Esophagus squamous epithelium (tissue), 5 donors: ENCODE measurements at regions not wholly inside any gene's neighbourhood (a gene's known extent, or its start where the extent isn't known, plus 50 kb on each side); places are given as distances from the start of the nearest gene placed in this dataset.

Experiments used
- DNase-seq: peaks from one replicate; lab custom pipeline; 2025; lab: John Stamatoyannopoulos, UW
- H3K27ac ChIP-seq, 4 donors: fragments of 200-600 bp; sonication (generic); one replicate each; pipeline ENCODE4 v1.5.1; 2016 to 2019; ENCODE audit warnings: mild to moderate bottlenecking in 1 of 4
- H3K27me3 ChIP-seq, 4 donors: fragments of 200-600 bp; sonication (generic); 1 replicate in 3 of 4; 2 replicates in 1 of 4; pipeline versions ENCODE4 v1.5.1 to v1.6.0; 2017 to 2021; ENCODE audit warnings: antibody characterized with exemption in 1 of 4
- H3K36me3 ChIP-seq, 3 donors: fragments of 200-600 bp; sonication (generic); one replicate each; pipeline ENCODE4 v1.5.1; 2016 to 2019
- H3K4me1 ChIP-seq, 3 donors: fragments of 200-600 bp; sonication (generic); one replicate each; pipeline ENCODE4 v1.5.1; 2017 to 2019
- H3K4me3 ChIP-seq, 4 donors: fragments of 200-600 bp; sonication (generic); 1 replicate in 3 of 4; 2 replicates in 1 of 4; pipeline ENCODE4 v1.5.1; 2016 to 2019; ENCODE audit warnings: mild to moderate bottlenecking in 2 of 4, moderate library complexity in 1 of 4
- H3K9me3 ChIP-seq, 3 donors: fragments of 200-600 bp; sonication (generic); one replicate each; pipeline ENCODE4 v1.5.1; 2016 to 2019
- CTCF ChIP-seq, 6 experiments: fragments of 450-650 bp in 4 of 6; fragments of 200-600 bp in 2 of 6; sonication (generic) in 2 of 6; IDR thresholded peaks; one replicate each; pipeline ENCODE4 v1.5.1; 2016 to 2019; ENCODE audit warnings: antibody characterized with exemption in 6 of 6, mild to moderate bottlenecking in 4 of 6, moderate library complexity in 4 of 6
- POLR2A ChIP-seq, 4 donors: fragments of 450-650 bp; IDR thresholded peaks; one replicate each; pipeline ENCODE4 v1.6.1; 2017; ENCODE audit warnings: antibody characterized with exemption in 4 of 4, mild to moderate bottlenecking in 4 of 4, moderate library complexity in 3 of 4
- WGBS, 2 donors: methylation state at CpG; one replicate each; pipeline ENCODE4 v1.1.5; 2018; 5-methylcytosine and 5-hydroxymethylcytosine counted together
- intact Hi-C: fragments of 100-400 bp; cut with DNase I; formaldehyde crosslinking; loops from one replicate; pipeline ENCODE4 v1.15.0; 2022
- donor health status: DM: yes; HTN: yes; CAD: no.

GRCh38 chr1:212232090-212232489 is 53.1 kb upstream of the PPP2R5A start:
- H3K27me3 ChIP-seq = no peaks in the 10 kb centered on the region
- H3K4me1 ChIP-seq = peaks cover 21 to 67% (median 29%) of the 10 kb centered on the region in 3 donors
- no peak for DNase-seq
- no peaks in the 10 kb centered on the region for H3K36me3 ChIP-seq
- H3K27ac ChIP-seq = peak overlapping the region in 2 of 4 donors; percentile 15 to 46
- intact Hi-C loops = no loop called here
- H3K4me3 ChIP-seq = no peak overlapping the region
- WGBS, 2 donors = 54 to 69% methylated on average over 3 of the region's 3 CpGs
- TF ChIP-seq POLR2A (IDR thresholded peaks at IDR 0.05) = no peak
- TF ChIP-seq CTCF (IDR thresholded peaks at IDR 0.05) = no peak
- no peaks in the 10 kb centered on the region for H3K9me3 ChIP-seq

- Histone ChIP-seq H3K9me3 (no peaks in the 10 kb centered on the region), H3K4me3 (no peak overlapping the region), H3K27ac (no peak overlapping the region), H3K36me3 (no peaks in the 10 kb centered on the region), H3K27me3 (no peaks in the 10 kb centered on the region), H3K4me1 (peaks cover 26 to 79% (median 32%) of the 10 kb centered on the region in 3 donors)
- TF ChIP-seq CTCF (IDR thresholded peaks at IDR 0.05) (no peak), POLR2A (IDR thresholded peaks at IDR 0.05) (no peak)
- intact Hi-C loops = no loop called here
- DNase-seq = no peak
Observed at GRCh38 chr1:212233321-212233720, 51.9 kb upstream of the PPP2R5A start.

- intact Hi-C loops = no loop called here
Observed at GRCh38 chr1:212234431-212235395, 50.5 kb upstream of the PPP2R5A start.

More at GRCh38 chr1:212234431-212235395, 50.5 kb upstream of the PPP2R5A start:
- Histone ChIP-seq H3K36me3 (no peaks in the 10 kb centered on the region), H3K4me1 (peaks cover 38 to 92% (median 44%) of the 10 kb centered on the region in 3 donors), H3K9me3 (no peaks in the 10 kb centered on the region), H3K27me3 (no peaks in the 10 kb centered on the region), H3K27ac (peak overlapping the region; percentile 47 to 88 (median 68)), H3K4me3 (no peak overlapping the region)
- WGBS, 2 donors = 49 to 64% methylated on average over 5 to 8 of the region's 8 CpGs
- no peak for TF ChIP-seq CTCF (IDR thresholded peaks at IDR 0.05)
- TF ChIP-seq POLR2A (IDR thresholded peaks at IDR 0.05) = no peak
- peak; percentile 4 for DNase-seq
